Astrocyte of the cerebellum (primary cell): ENCODE measurements at regions not wholly inside any gene's neighbourhood (a gene's known extent, or its start where the extent isn't known, plus 50 kb on each side); places are given as distances from the start of the nearest gene placed in this dataset.

Experiments
- DNase-seq: peaks from one replicate; pipeline ENCODE4 v3.0.0-alpha.2; 2011; ENCODE audit warnings: low read depth
- H3K4me3 ChIP-seq: 2 replicates; pipeline ENCODE4 v1.5.1; 2011; ENCODE audit warnings: mild to moderate bottlenecking, low read depth, low read length, moderate library complexity
- in situ Hi-C: cut with HindIII; loops from 2 replicates; pipeline ENCODE4 v1.10.0; 2017; ENCODE audit warnings: low sequenced_read_pairs
- TF ChIP-seq, protein P1 (sequence below): IDR thresholded peaks from 2 replicates; pipeline ENCODE4 v1.5.1; 2012; ENCODE audit warnings: low read length, low read depth, moderate library complexity, mild to moderate bottlenecking; ENCODE audit errors: missing control alignments

GRCh38 chr7:133196856-133197612 lies 55.8 kb upstream of the EXOC4 start:
- TF ChIP-seq, protein P1, sequence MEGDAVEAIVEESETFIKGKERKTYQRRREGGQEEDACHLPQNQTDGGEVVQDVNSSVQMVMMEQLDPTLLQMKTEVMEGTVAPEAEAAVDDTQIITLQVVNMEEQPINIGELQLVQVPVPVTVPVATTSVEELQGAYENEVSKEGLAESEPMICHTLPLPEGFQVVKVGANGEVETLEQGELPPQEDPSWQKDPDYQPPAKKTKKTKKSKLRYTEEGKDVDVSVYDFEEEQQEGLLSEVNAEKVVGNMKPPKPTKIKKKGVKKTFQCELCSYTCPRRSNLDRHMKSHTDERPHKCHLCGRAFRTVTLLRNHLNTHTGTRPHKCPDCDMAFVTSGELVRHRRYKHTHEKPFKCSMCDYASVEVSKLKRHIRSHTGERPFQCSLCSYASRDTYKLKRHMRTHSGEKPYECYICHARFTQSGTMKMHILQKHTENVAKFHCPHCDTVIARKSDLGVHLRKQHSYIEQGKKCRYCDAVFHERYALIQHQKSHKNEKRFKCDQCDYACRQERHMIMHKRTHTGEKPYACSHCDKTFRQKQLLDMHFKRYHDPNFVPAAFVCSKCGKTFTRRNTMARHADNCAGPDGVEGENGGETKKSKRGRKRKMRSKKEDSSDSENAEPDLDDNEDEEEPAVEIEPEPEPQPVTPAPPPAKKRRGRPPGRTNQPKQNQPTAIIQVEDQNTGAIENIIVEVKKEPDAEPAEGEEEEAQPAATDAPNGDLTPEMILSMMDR = no peak
- DNase-seq = no peak
- no peak overlapping the region for H3K4me3 ChIP-seq
- in situ Hi-C loops = no loop called here

DNA sequence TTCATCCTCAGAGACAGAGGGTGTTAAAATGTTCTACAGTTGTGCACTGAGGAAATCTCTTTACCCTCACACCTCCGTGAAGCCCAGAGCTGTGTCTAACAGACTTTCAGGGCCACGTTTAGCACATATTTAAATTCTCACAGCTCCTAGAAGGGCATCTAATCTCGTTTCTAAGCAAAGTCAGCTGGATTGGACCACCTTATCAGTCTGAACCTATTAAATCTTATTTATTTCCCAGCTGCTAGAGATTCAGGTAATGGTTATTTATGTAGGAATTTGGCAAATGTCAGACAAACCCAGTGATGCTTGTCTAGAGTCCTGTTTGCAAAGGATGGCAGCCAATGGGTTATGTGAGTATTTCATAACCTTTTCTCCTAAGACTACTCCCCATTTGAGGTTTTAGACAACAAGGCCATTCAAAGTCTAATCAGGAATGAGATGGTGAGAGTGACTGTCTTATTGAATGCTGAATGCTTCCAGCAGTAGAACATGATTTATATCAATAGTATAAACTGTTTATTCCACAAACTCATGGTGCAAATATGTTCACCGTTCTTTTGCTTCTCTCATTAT lies 54.8 kb upstream of the EXOC4 start:
- TF ChIP-seq, protein P1 = no peak
- no peak for DNase-seq
- H3K4me3 ChIP-seq = no peak overlapping the region
- in situ Hi-C loops = no loop called here

GRCh38 chr7:133199831-133200230 lies 53.0 kb upstream of the EXOC4 start:
- no peak overlapping the region for H3K4me3 ChIP-seq
- TF ChIP-seq, protein P1 = no peak
- DNase-seq = no peak
- in situ Hi-C loops = no loop called here

GRCh38 chr7:133201470-133201869 lies 51.4 kb upstream of the EXOC4 start:
- no peak overlapping the region for H3K4me3 ChIP-seq
- DNase-seq = no peak
- TF ChIP-seq, protein P1 = no peak
- in situ Hi-C loops = no loop called here

- DNase-seq = no peak
- in situ Hi-C loops = no loop called here
- no peak overlapping the region for H3K4me3 ChIP-seq
- TF ChIP-seq, protein P1 = no peak
These were observed 49.9 kb upstream of the EXOC4 start for GRCh38 chr7:133202942-133203341.
